GM18907 (cell line): ENCODE measurements at regions not wholly inside any gene's neighbourhood (a gene's known extent, or its start where the extent isn't known, plus 50 kb on each side); places are given as distances from the start of the nearest gene placed in this dataset.
"Not testable (repeated sequence)": the region's sequence is repeated elsewhere in the genome, so short reads cannot be mapped to it uniquely, and the experiment has no call there.

Source experiments
- ATAC-seq: cut with Tn5 transposase; IDR thresholded peaks from one replicate; pipeline ENCODE4 v1.9.1; 2021; ENCODE audit warnings: mild to moderate bottlenecking, moderate library complexity; ENCODE audit not compliant: unreplicated experiment

GRCh38 chr15:96197721-96198120, 132.8 kb upstream of the NR2F2 start:
- ATAC-seq, result no peak

GRCh38 chr15:96199111-96199510, 131.4 kb upstream of the NR2F2 start:
- no peak for ATAC-seq

GRCh38 chr15:96200357-96200967, 130.0 kb upstream of the NR2F2 start:
- ATAC-seq, result no peak

GRCh38 chr15:96201696-96202095, 128.8 kb upstream of the NR2F2 start:
- ATAC-seq, result no peak

- ATAC-seq, result not testable (repeated sequence)
Observed at GRCh38 chr15:96205588-96205987, 124.9 kb upstream of the NR2F2 start.

GRCh38 chr15:96207377-96208006, 123.0 kb upstream of the NR2F2 start:
- no peak for ATAC-seq

GRCh38 chr15:96209285-96209735, 121.2 kb upstream of the NR2F2 start:
- ATAC-seq, result no peak

GRCh38 chr15:96213045-96213444, 117.5 kb upstream of the NR2F2 start:
- ATAC-seq, result no peak

GRCh38 chr15:96213896-96214295, 116.6 kb upstream of the NR2F2 start:
- no peak for ATAC-seq

GRCh38 chr15:96216481-96216880, 114.0 kb upstream of the NR2F2 start:
- ATAC-seq, result not testable (repeated sequence)

GRCh38 chr15:96217983-96218382, 112.5 kb upstream of the NR2F2 start:
- ATAC-seq, result peak; percentile 73

GRCh38 chr15:96218623-96219455, 111.7 kb upstream of the NR2F2 start:
- no peak for ATAC-seq

GRCh38 chr15:96219681-96220080, 110.8 kb upstream of the NR2F2 start:
- no peak for ATAC-seq

- ATAC-seq, result no peak
Observed at GRCh38 chr15:96220657-96221056, 109.8 kb upstream of the NR2F2 start.

GRCh38 chr15:96222981-96223380, 107.5 kb upstream of the NR2F2 start:
- ATAC-seq, result no peak

GRCh38 chr15:96223939-96224338, 106.6 kb upstream of the NR2F2 start:
- ATAC-seq, result no peak

GRCh38 chr15:96225642-96226259, 104.7 kb upstream of the NR2F2 start:
- no peak for ATAC-seq

GRCh38 chr15:96230526-96231181, 99.8 kb upstream of the NR2F2 start:
- ATAC-seq, result no peak

- no peak for ATAC-seq
Observed at GRCh38 chr15:96232335-96232734, 98.2 kb upstream of the NR2F2 start.

- peak; percentile 76 for ATAC-seq
Observed at GRCh38 chr15:96234109-96234892, 96.2 kb upstream of the NR2F2 start.
